ENCODE measurements at regions not wholly inside any gene's neighbourhood (a gene's known extent, or its start where the extent isn't known, plus 50 kb on each side); places are given as distances from the start of the nearest gene placed in this dataset.

GRCh38 chr10:128304271-128304670, 178.0 kb upstream of the MKI67 start:
- H3K27me3 Mint-ChIP-seq (ENCODE audit: low read depth), result no peaks in the 10 kb centered on the region
- ChIA-PET POLR2A (no interaction called here), CTCF (no interaction called here)
- DNase-seq, result no peak
- no peaks in the 10 kb centered on the region for H3K36me3 Mint-ChIP-seq (ENCODE audit: low read depth)
- no peaks in the 10 kb centered on the region for H3K9me3 Mint-ChIP-seq (ENCODE audit: insufficient read depth)
- H3K4me3 Mint-ChIP-seq, result no peak overlapping the region
- ATAC-seq, result no peak
- H3K27ac Mint-ChIP-seq, result no peak overlapping the region
- H3K4me1 Mint-ChIP-seq (ENCODE audit: low read depth), result no peaks in the 10 kb centered on the region

DNA sequence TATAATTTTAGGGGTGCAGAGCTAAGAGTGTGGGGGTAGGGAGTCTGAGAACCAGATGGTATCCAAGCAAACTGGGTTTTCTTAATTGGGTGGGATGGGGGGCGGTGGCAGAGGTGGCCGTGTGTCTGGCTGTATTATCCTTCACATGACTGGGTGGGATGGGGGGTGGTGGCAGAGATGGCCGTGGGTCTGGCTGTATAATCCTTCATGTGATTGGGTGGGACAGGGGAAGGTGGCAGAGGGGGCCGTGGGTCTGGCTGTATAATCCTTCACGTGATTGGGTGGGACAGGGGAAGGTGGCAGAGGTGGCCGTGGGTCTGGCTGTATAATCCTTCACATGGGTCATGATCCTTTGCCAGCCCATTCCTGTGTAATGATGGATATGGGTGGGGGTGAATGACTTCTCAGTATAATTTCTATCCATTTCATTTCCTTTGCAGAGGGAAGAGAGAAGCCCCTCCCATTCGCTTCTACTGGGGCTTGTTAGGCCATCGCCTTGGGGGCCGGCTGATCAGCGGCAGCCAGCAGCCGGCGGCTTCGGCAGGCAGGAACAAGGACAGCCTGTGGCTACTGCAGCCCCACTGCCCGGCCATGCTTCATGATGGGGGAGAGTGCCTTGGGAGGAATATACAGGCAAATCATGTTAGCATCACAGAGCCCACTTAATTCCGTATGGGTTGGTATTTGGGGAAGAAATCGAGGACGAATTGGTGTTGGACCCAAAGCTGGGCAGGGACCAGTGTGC, 179.6 kb upstream of the MKI67 start:
- H3K9me3 Mint-ChIP-seq (ENCODE audit: insufficient read depth), result no peaks in the 10 kb centered on the region
- H3K27ac Mint-ChIP-seq, result no peak overlapping the region
- no peaks in the 10 kb centered on the region for H3K27me3 Mint-ChIP-seq (ENCODE audit: low read depth)
- DNase-seq (no peak), ATAC-seq (no peak)
- H3K4me1 Mint-ChIP-seq (ENCODE audit: low read depth), result no peaks in the 10 kb centered on the region
- POLR2A ChIA-PET, result no interaction called here
- CTCF ChIA-PET, result no interaction called here
- no peak overlapping the region for H3K4me3 Mint-ChIP-seq
- no peaks in the 10 kb centered on the region for H3K36me3 Mint-ChIP-seq (ENCODE audit: low read depth)

GRCh38 chr10:128306535-128306934, 180.3 kb upstream of the MKI67 start:
- CTCF ChIA-PET, result no interaction called here
- POLR2A ChIA-PET, result no interaction called here
- H3K27ac Mint-ChIP-seq, result no peak overlapping the region
- DNase-seq, result no peak
- no peaks in the 10 kb centered on the region for H3K4me1 Mint-ChIP-seq (ENCODE audit: low read depth)
- no peaks in the 10 kb centered on the region for H3K36me3 Mint-ChIP-seq (ENCODE audit: low read depth)
- no peaks in the 10 kb centered on the region for H3K27me3 Mint-ChIP-seq (ENCODE audit: low read depth)
- no peaks in the 10 kb centered on the region for H3K9me3 Mint-ChIP-seq (ENCODE audit: insufficient read depth)
- H3K4me3 Mint-ChIP-seq, result no peak overlapping the region
- no peak for ATAC-seq

- H3K9me3 Mint-ChIP-seq (ENCODE audit: insufficient read depth), result no peaks in the 10 kb centered on the region
- no peak overlapping the region for H3K4me3 Mint-ChIP-seq
- POLR2A ChIA-PET, result no interaction called here
- no peaks in the 10 kb centered on the region for H3K27me3 Mint-ChIP-seq (ENCODE audit: low read depth)
- no peak for ATAC-seq
- no peaks in the 10 kb centered on the region for H3K4me1 Mint-ChIP-seq (ENCODE audit: low read depth)
- CTCF ChIA-PET, result no interaction called here
- no peaks in the 10 kb centered on the region for H3K36me3 Mint-ChIP-seq (ENCODE audit: low read depth)
- DNase-seq, result no peak
- H3K27ac Mint-ChIP-seq, result no peak overlapping the region
Measured at GRCh38 chr10:128306966-128307365, 180.7 kb upstream of the MKI67 start.

DNA sequence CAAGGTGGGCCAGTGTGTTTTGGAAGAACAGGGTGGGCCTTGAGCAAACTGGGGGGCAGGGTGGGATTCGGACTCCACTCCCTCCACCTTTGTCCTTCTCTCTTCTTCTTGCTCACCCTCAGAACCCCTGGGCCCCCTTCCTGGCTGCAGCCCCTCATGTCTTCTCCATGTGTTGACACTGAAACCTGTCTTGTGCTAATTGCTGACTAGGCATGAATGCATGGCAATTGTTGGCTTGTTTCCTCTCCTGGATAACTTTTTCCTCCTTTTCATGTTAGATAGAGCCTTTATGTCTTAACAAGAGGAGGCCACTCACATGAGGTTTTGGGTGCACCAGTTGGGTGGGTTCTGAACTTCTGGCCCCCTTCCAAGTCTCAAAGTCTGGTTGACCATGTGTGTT, 181.6 kb upstream of the MKI67 start:
- Mint-ChIP-seq H3K27me3 (ENCODE audit: low read depth) (no peaks in the 10 kb centered on the region), H3K36me3 (ENCODE audit: low read depth) (no peaks in the 10 kb centered on the region), H3K4me3 (no peak overlapping the region), H3K4me1 (ENCODE audit: low read depth) (no peaks in the 10 kb centered on the region), H3K9me3 (ENCODE audit: insufficient read depth) (no peaks in the 10 kb centered on the region), H3K27ac (no peak overlapping the region)
- ChIA-PET CTCF (no interaction called here), POLR2A (no interaction called here)
- no peak for DNase-seq
- ATAC-seq, result no peak

DNA sequence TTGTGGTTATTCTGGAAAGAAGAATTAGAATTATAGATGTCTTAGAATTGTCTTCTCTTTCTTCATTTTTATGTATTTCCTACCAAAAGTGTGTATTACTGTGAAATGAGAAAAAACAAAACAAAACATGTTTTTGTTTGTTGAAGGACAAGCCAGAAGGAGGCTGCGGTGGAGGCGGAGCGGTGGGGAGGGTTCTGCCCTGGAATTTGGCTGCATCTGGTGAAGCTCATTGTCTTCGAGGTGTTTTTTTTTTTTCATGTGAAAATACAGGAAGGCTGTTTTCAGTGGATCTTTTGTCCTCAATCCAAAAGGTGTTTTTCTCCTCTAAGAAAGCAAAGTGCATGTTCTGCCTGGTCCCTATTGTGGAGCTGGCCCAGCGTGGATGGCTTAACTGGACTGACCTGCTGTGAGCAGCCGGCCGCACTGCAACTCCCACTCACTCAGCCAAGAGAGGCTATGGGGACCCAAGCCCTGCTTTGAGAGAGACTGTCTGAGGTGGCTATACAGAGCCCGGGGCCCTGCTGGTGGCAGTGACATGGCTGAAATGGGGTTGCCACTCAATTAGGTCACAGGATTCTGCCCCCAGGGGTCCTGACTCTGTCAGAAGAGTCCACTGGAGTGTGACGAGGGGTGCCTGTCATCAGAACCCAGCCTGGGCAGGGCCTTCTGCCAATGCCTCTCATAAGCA, 184.9 kb upstream of the MKI67 start:
- CTCF ChIA-PET, result no interaction called here
- H3K4me3 Mint-ChIP-seq, result no peak overlapping the region

GRCh38 chr10:128312250-128312649, 186.0 kb upstream of the MKI67 start:
- Mint-ChIP-seq H3K27me3 (ENCODE audit: low read depth) (no peaks in the 10 kb centered on the region), H3K4me3 (no peak overlapping the region), H3K27ac (no peak overlapping the region), H3K4me1 (ENCODE audit: low read depth) (no peaks in the 10 kb centered on the region), H3K36me3 (ENCODE audit: low read depth) (no peaks in the 10 kb centered on the region), H3K9me3 (ENCODE audit: insufficient read depth) (no peaks in the 10 kb centered on the region)
- ATAC-seq (no peak), DNase-seq (no peak)
- ChIA-PET CTCF (interaction anchor here (1.0 kb wide), 1 partner anchor 11 kb away, joined by 3 read pairs; no protein-coding TSS in a partner anchor), POLR2A (no interaction called here)

More for the DNA sequence above, 184.9 kb upstream of the MKI67 start:
- Mint-ChIP-seq H3K4me1 (ENCODE audit: low read depth) (no peaks in the 10 kb centered on the region), H3K9me3 (ENCODE audit: insufficient read depth) (no peaks in the 10 kb centered on the region), H3K27me3 (ENCODE audit: low read depth) (no peaks in the 10 kb centered on the region), H3K36me3 (ENCODE audit: low read depth) (no peaks in the 10 kb centered on the region), H3K27ac (no peak overlapping the region)
- no peak for ATAC-seq
- no peak for DNase-seq
- POLR2A ChIA-PET, result no interaction called here

DNA sequence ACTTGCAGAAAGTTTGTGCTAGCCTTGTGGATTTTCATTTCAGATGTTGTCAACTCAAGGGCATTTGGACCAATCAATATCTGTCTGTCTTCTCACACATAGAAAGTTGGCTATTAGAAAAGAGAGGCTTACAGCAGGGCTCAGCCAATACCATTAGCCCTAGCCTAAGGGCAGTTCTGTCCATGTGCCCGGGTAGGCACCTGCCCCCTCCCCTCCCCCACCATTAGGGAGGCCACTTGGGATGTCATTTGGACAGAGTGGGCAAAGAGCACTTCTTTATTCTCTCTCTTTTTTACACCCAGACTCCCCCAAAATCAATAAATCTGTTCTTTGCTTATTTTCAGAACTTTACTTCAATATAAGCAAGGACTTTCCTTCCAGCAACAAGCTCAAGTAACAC, 188.5 kb upstream of the MKI67 start:
- Mint-ChIP-seq H3K36me3 (ENCODE audit: low read depth) (no peaks in the 10 kb centered on the region), H3K4me1 (ENCODE audit: low read depth) (no peaks in the 10 kb centered on the region), H3K27me3 (ENCODE audit: low read depth) (no peaks in the 10 kb centered on the region), H3K4me3 (no peak overlapping the region), H3K9me3 (ENCODE audit: insufficient read depth) (no peaks in the 10 kb centered on the region), H3K27ac (no peak overlapping the region)
- ChIA-PET POLR2A (no interaction called here), CTCF (no interaction called here)
- no peak for ATAC-seq
- DNase-seq, result no peak

GRCh38 chr10:128316121-128316726, 190.0 kb upstream of the MKI67 start:
- no peaks in the 10 kb centered on the region for H3K36me3 Mint-ChIP-seq (ENCODE audit: low read depth)
- ChIA-PET POLR2A (no interaction called here), CTCF (no interaction called here)
- no peak overlapping the region for H3K27ac Mint-ChIP-seq
- H3K9me3 Mint-ChIP-seq (ENCODE audit: insufficient read depth), result no peaks in the 10 kb centered on the region
- H3K4me1 Mint-ChIP-seq (ENCODE audit: low read depth), result no peaks in the 10 kb centered on the region
- no peak for ATAC-seq
- H3K4me3 Mint-ChIP-seq, result no peak overlapping the region
- H3K27me3 Mint-ChIP-seq (ENCODE audit: low read depth), result no peaks in the 10 kb centered on the region
- peak; percentile 7 for DNase-seq

GRCh38 chr10:128316925-128317324, 190.7 kb upstream of the MKI67 start:
- POLR2A ChIA-PET, result no interaction called here

DNA sequence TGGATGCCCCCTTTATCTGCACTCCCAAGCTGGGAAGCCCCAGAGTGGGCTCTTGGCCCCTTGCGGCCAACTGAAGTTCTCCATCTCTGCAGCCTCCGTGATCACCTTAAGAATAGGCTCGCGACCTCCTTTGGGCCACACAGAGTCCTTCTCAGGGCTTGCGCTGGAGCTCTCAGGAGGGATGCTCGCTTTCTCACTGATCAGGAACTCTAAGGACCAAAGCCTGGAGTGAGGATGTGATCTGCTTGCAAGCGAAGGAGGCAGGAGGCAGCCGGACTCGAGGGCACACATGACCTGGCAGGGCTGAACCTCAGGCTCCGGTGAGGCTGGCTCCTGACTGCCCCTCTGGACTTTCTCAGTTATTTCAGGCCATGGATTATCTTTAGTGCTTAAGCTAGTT, 192.1 kb upstream of the MKI67 start:
- ATAC-seq (no peak), DNase-seq (no peak)
- H3K4me3 Mint-ChIP-seq, result no peak overlapping the region
- no peak overlapping the region for H3K27ac Mint-ChIP-seq
- H3K4me1 Mint-ChIP-seq (ENCODE audit: low read depth), result no peaks in the 10 kb centered on the region
- no peaks in the 10 kb centered on the region for H3K9me3 Mint-ChIP-seq (ENCODE audit: insufficient read depth)
- no peaks in the 10 kb centered on the region for H3K27me3 Mint-ChIP-seq (ENCODE audit: low read depth)
- CTCF ChIA-PET, result no interaction called here
- POLR2A ChIA-PET, result interaction anchor here (0.6 kb wide), 1 partner anchor 75 kb away, joined by 3 read pairs; no protein-coding TSS in a partner anchor
- no peaks in the 10 kb centered on the region for H3K36me3 Mint-ChIP-seq (ENCODE audit: low read depth)

More at GRCh38 chr10:128316925-128317324, 190.7 kb upstream of the MKI67 start:
- Mint-ChIP-seq H3K4me1 (ENCODE audit: low read depth) (no peaks in the 10 kb centered on the region), H3K36me3 (ENCODE audit: low read depth) (no peaks in the 10 kb centered on the region), H3K27me3 (ENCODE audit: low read depth) (no peaks in the 10 kb centered on the region), H3K27ac (no peak overlapping the region), H3K4me3 (no peak overlapping the region), H3K9me3 (ENCODE audit: insufficient read depth) (no peaks in the 10 kb centered on the region)
- no peak for ATAC-seq
- CTCF ChIA-PET, result no interaction called here
- DNase-seq, result no peak

DNA sequence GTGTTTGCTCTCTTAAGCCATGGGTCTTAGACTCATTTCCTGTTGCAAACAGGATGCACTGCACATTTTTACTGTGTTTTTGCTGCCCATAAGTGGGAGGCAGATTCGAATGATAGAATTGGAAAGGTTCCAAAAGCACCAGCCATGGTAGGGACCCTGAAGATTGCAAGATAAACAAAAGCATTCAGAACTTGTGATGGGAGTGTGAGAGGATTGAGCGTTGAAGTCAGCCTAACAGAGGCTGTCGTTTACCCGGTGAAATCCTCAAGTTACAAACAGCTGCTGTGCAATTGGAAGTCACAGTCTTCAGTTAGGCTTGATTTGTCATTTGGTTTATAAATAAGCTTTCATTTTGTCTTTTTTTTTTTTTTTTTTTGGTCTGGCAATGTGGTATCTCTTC, 192.7 kb upstream of the MKI67 start:
- CTCF ChIA-PET, result no interaction called here
- Mint-ChIP-seq H3K4me3 (no peak overlapping the region), H3K36me3 (ENCODE audit: low read depth) (no peaks in the 10 kb centered on the region), H3K27me3 (ENCODE audit: low read depth) (no peaks in the 10 kb centered on the region), H3K27ac (no peak overlapping the region), H3K9me3 (ENCODE audit: insufficient read depth) (no peaks in the 10 kb centered on the region), H3K4me1 (ENCODE audit: low read depth) (no peaks in the 10 kb centered on the region)
- ATAC-seq (no peak), DNase-seq (no peak)
- POLR2A ChIA-PET, result no interaction called here
